ENCODE measurements at regions not wholly inside any gene's neighbourhood (a gene's known extent, or its start where the extent isn't known, plus 50 kb on each side); places are given as distances from the start of the nearest gene placed in this dataset.

GRCh38 chr9:130755377-130756007, 61.9 kb downstream of the EXOSC2 start:
- H3K4me3 ChIP-seq (ENCODE audit: low read length): no peak overlapping the region
- no peak for DNase-seq (ENCODE audit: low read depth)
- no peak for TF ChIP-seq CTCF (conservative IDR thresholded peaks at IDR 0.05; ENCODE audit: low read length)

DNA sequence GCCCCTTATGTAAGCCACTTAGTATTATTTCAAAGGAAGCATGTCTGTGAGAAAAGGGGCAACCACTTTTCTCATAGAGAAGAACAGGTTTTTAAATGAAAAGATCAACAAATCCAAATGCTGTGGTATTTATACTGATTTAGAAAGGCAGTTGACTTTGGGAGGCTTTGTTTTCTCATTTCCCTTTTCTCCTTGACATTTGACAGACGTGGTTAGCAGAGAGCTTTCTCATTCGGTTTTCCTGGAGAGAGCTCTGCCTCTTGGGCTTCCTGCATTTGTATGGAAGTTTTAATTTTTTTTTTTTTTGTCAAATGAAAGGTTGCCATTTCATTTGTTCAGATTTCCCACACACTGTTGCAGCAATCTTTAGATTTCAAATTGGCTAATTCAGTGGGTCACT, 62.5 kb downstream of the EXOSC2 start:
- no peak overlapping the region for H3K4me3 ChIP-seq (ENCODE audit: low read length)
- no peak for DNase-seq (ENCODE audit: low read depth)
- TF ChIP-seq CTCF (conservative IDR thresholded peaks at IDR 0.05; ENCODE audit: low read length): no peak

DNA sequence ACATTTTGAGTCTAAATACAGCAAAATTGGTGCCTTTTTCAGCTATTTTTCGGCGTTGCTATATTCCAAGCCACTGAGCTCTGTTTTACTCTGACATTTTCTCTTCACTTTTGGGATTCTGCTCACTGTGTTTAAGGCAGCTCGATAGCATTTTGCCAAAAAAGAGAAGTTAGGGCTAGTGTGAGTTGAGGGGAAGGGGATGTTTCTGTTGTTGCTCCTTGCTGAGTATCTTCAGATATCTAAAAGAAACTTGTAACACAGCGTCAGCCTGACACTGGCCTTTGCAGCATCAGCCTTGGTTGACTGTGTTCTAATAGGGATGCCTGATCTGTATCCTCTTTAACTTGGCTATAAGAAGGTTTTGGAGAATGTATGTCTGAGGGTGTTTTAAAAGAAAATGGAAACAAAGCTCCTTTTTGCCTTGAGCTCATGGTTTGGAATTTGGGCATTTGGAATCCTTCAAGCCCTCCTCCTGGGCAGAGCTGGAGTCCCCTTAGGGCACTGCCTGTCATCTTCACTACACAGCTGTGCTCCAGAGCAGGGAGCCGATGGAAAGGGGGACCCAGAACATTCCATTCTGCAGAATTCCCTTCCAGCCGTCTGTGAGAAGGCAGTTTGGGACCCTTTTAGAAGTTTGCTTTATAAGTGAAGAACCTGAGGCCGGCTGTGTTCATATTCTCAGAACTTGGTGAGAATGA, 63.0 kb downstream of the EXOSC2 start:
- no peak overlapping the region for H3K4me3 ChIP-seq (ENCODE audit: low read length)
- DNase-seq (ENCODE audit: low read depth): no peak
- no peak for TF ChIP-seq CTCF (conservative IDR thresholded peaks at IDR 0.05; ENCODE audit: low read length)

DNA sequence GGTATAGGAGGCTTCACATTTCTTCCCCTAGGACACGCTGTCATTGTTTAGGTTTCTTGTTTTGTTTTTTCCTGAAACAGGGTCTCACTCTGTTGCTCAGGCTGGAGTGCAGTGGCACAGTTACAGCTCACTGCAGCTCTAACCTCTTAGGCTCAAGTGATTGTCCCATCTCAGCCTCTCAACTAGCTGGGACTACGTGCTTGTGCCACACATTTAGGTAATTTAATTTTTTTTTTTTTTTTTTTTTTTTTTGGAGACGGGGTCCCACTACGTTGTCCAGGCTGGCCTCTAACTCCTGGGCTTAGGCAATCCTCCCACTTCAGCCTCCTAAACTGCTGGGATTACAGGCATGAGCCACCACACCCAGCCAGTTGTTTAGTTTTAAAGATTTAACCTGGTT, 66.2 kb downstream of the EXOSC2 start:
- no peak for DNase-seq (ENCODE audit: low read depth)
- no peak overlapping the region for H3K4me3 ChIP-seq (ENCODE audit: low read length)
- no peak for TF ChIP-seq CTCF (conservative IDR thresholded peaks at IDR 0.05; ENCODE audit: low read length)

GRCh38 chr9:130763331-130764171, 70.0 kb downstream of the EXOSC2 start:
- no peak for TF ChIP-seq CTCF (conservative IDR thresholded peaks at IDR 0.05; ENCODE audit: low read length)
- H3K4me3 ChIP-seq (ENCODE audit: low read length): no peak overlapping the region
- no peak for DNase-seq (ENCODE audit: low read depth)

DNA sequence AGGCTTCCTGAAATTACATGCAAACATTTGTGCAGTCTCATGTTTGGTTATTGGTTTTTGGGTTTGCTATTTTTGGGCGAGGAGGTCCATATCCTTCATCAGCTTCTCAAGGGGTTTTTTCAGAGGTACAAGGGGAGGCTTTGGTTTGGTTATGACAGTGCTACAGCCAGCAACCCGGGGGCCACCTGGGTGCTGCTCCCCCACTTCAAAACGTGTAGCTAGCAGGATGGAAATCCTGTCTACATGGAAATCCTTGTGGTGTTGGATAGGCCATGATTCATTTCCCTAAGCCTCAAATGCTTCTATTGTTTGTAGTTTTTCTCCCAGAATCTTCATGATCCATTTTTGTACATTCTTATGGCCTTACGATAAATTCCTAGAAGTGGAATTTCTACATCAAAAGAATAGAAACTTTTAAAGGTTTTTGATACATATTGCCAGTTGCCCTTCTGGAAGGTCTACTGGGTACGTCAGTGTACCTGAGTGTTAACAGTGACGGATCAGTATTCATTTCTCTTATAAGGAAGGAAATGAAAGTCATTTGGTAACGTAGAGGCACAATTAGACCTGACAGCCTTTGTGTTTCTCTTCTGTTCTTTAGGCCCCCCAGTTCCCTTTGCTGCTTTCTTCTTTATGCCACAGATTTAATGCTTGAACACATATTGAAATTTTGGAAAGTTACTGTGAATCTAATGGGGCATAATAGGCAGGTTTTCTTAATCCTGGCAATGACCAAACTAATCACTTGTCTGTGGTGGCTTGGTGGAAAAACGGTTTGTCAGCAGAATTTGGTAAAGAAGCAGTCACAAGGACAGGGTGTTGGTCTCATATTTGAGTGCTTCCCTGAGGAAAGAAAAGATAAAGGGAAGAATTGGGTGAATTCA, 69.7 kb upstream of the ABL1 start:
- H3K4me3 ChIP-seq (ENCODE audit: low read length): no peak overlapping the region
- peak; percentile 28 for DNase-seq (ENCODE audit: low read depth)
- TF ChIP-seq CTCF (conservative IDR thresholded peaks at IDR 0.05; ENCODE audit: low read length): no peak
